H54 (cell line): ENCODE measurements at regions not wholly inside any gene's neighbourhood (a gene's known extent, or its start where the extent isn't known, plus 50 kb on each side); places are given as distances from the start of the nearest gene placed in this dataset.

Source experiments
- DNase-seq: peaks from one replicate; pipeline ENCODE4 v3.0.0; 2011; ENCODE audit warnings: low spot score, mixed read lengths; ENCODE audit not compliant: insufficient read length
- FAIRE-seq: peaks from 3 replicates; lab custom pipeline; 2011; peaks lifted over from hg19 to GRCh38; lab: Jason Lieb, UNC
- POLR2A ChIP-seq: IDR thresholded peaks from 2 replicates; pipeline ENCODE4 v1.6.1; 2011; ENCODE audit warnings: low read depth, mild to moderate bottlenecking, low read length

GRCh38 chr16:79713609-79714309 lies 113.2 kb upstream of the MAF start:
- no peak for FAIRE-seq
- TF ChIP-seq POLR2A: no peak
- no peak for DNase-seq

- no peak for TF ChIP-seq POLR2A
- DNase-seq: no peak
- FAIRE-seq: no peak
These were observed 111.7 kb upstream of the MAF start for GRCh38 chr16:79712276-79712675.

- DNase-seq: no peak
- TF ChIP-seq POLR2A: no peak
- FAIRE-seq: no peak
These were observed 107.3 kb upstream of the MAF start for GRCh38 chr16:79707876-79708275.

GRCh38 chr16:79703066-79703465 lies 102.5 kb upstream of the MAF start:
- DNase-seq (no peak), FAIRE-seq (no peak)
- no peak for TF ChIP-seq POLR2A

GRCh38 chr16:79698341-79698753 lies 97.8 kb upstream of the MAF start:
- FAIRE-seq (no peak), DNase-seq (no peak)
- no peak for TF ChIP-seq POLR2A

GRCh38 chr16:79697562-79698112 lies 97.1 kb upstream of the MAF start:
- FAIRE-seq: no peak
- DNase-seq: no peak
- TF ChIP-seq POLR2A: no peak

GRCh38 chr16:79691007-79691406 lies 90.5 kb upstream of the MAF start:
- DNase-seq (no peak), FAIRE-seq (no peak)
- TF ChIP-seq POLR2A: no peak

- TF ChIP-seq POLR2A: no peak
- no peak for DNase-seq
- FAIRE-seq: no peak
These were observed 89.6 kb upstream of the MAF start for GRCh38 chr16:79690159-79690558.

- DNase-seq: no peak
- no peak for TF ChIP-seq POLR2A
- no peak for FAIRE-seq
These were observed 87.0 kb upstream of the MAF start for GRCh38 chr16:79687249-79688130.

GRCh38 chr16:79685871-79686270 lies 85.3 kb upstream of the MAF start:
- DNase-seq (no peak), FAIRE-seq (no peak)
- TF ChIP-seq POLR2A: no peak

GRCh38 chr16:79679334-79679733 lies 78.8 kb upstream of the MAF start:
- no peak for FAIRE-seq
- DNase-seq: no peak

GRCh38 chr16:79677799-79678530 lies 77.4 kb upstream of the MAF start:
- no peak for TF ChIP-seq POLR2A
- DNase-seq (no peak), FAIRE-seq (no peak)

More at GRCh38 chr16:79679334-79679733, 78.8 kb upstream of the MAF start:
- TF ChIP-seq POLR2A: no peak

GRCh38 chr16:79673635-79674034 lies 73.1 kb upstream of the MAF start:
- FAIRE-seq: no peak
- no peak for TF ChIP-seq POLR2A
- DNase-seq: no peak
